Neural progenitor cell (in vitro differentiated cells): ENCODE measurements at regions not wholly inside any gene's neighbourhood (a gene's known extent, or its start where the extent isn't known, plus 50 kb on each side); places are given as distances from the start of the nearest gene placed in this dataset.

ENCODE experiments used
- DNase-seq: peaks from one replicate; pipeline ENCODE4 v3.0.0-alpha.2; 2016; ENCODE audit warnings: low spot score
- H2AFZ ChIP-seq: fragments of 200-600 bp; sonication (generic); replicated peaks from 2 replicates; pipeline ENCODE4 v1.6.1; 2016; ENCODE audit warnings: antibody characterized with exemption
- H3F3A ChIP-seq: fragments of 200-600 bp; sonication (generic); 2 replicates; pipeline ENCODE4 v1.6.1; 2016; ENCODE audit warnings: antibody characterized with exemption, low read depth
- H3K27ac ChIP-seq: fragments of 200-600 bp; sonication (generic); 2 replicates; pipeline ENCODE4 v1.5.1; 2016; ENCODE audit warnings: mild to moderate bottlenecking
- H3K27me3 ChIP-seq: fragments of 200-600 bp; sonication (generic); 2 replicates; pipeline ENCODE4 v1.6.1; 2016; ENCODE audit warnings: mild to moderate bottlenecking, moderate library complexity
- H3K36me3 ChIP-seq: fragments of 200-600 bp; sonication (generic); 2 replicates; pipeline ENCODE4 v1.5.1; 2016
- H3K4me1 ChIP-seq: fragments of 200-600 bp; sonication (generic); 2 replicates; pipeline ENCODE4 v1.6.1; 2016; ENCODE audit warnings: mixed run types
- H3K4me2 ChIP-seq: fragments of 200-600 bp; sonication (generic); 2 replicates; pipeline ENCODE4 v1.6.1; 2016
- H3K4me3 ChIP-seq: fragments of 200-600 bp; sonication (generic); 2 replicates; pipeline ENCODE4 v1.5.1; 2016
- H3K79me2 ChIP-seq: fragments of 200-600 bp; sonication (generic); 2 replicates; pipeline ENCODE4 v1.6.1; 2016; ENCODE audit warnings: low read depth
- H3K9ac ChIP-seq: fragments of 200-600 bp; sonication (generic); 2 replicates; pipeline ENCODE4 v1.6.1; 2016
- H3K9me3 ChIP-seq: fragments of 200-600 bp; sonication (generic); 2 replicates; pipeline ENCODE4 v1.5.1; 2016; ENCODE audit warnings: low read depth
- H4K20me1 ChIP-seq: fragments of 200-600 bp; sonication (generic); 2 replicates; pipeline ENCODE4 v1.6.1; 2016; ENCODE audit warnings: low read depth
- H3K27ac Mint-ChIP-seq: 3 replicates; pipeline ENCODE4 v1.8.0; 2021; ENCODE audit warnings: mixed read lengths
- H3K27me3 Mint-ChIP-seq: 2 replicates; pipeline ENCODE4 v1.8.0; 2022; ENCODE audit warnings: low read depth, mild to moderate bottlenecking, inconsistent platforms, moderate library complexity, mixed read lengths; ENCODE audit not compliant: insufficient read depth
- H3K36me3 Mint-ChIP-seq: 3 replicates; pipeline ENCODE4 v1.8.0; 2021; ENCODE audit warnings: mixed read lengths
- H3K4me1 Mint-ChIP-seq: 3 replicates; pipeline ENCODE4 v1.8.0; 2021; ENCODE audit warnings: mixed read lengths
- H3K4me3 Mint-ChIP-seq: 3 replicates; pipeline ENCODE4 v1.8.0; 2021; ENCODE audit warnings: mild to moderate bottlenecking, moderate library complexity, mixed read lengths
- H3K9me3 Mint-ChIP-seq: 3 replicates; pipeline ENCODE4 v1.8.0; 2020; ENCODE audit warnings: mixed read lengths
- CTCF ChIP-seq: fragments of 200-600 bp; sonication (generic); IDR thresholded peaks from 2 replicates; pipeline ENCODE4 v1.5.1; 2017; ENCODE audit warnings: antibody characterized with exemption, mild to moderate bottlenecking
- EZH2 ChIP-seq: fragments of 200-600 bp; sonication (generic); IDR thresholded peaks from 2 replicates; pipeline ENCODE4 v1.6.1; 2017; ENCODE audit warnings: antibody characterized with exemption, mild to moderate bottlenecking, moderate library complexity
- EZH2phosphoT487 ChIP-seq: fragments of 200-600 bp; sonication (generic); IDR thresholded peaks from 2 replicates; pipeline ENCODE4 v1.6.1; 2017; ENCODE audit warnings: antibody characterized with exemption

DNA sequence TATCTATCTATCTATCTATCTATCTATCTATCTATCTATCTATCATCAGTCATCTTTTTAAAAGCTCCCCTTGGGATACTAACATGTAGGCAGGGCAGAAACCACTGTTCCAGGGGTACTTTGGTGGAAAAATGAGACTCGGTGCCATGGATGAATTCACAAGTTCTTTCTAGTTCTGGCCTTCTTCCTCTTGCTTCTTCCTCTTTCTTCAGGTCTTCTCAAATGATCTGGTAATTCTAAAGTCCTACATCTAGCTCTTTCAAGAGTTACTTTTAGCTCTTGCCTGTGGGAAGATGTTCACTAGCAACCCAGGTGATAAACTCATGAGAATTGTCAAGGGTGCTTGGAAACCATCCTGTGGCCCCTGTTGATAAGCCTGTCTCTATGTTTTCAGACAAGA lies 168.5 kb upstream of the TBC1D5 start:
- Histone ChIP-seq H3K27ac (no peak overlapping the region), H2AFZ (no peak overlapping the region), H3K9me3 (no peaks in the 10 kb centered on the region), H3K4me1 (peaks cover 17% of the 10 kb centered on the region), H3K4me2 (no peak overlapping the region), H3K79me2 (no peaks in the 10 kb centered on the region), H3K4me3 (no peak overlapping the region), H3K9ac (no peak overlapping the region), H3K27me3 (no peaks in the 10 kb centered on the region), H3K36me3 (no peaks in the 10 kb centered on the region), H3F3A (no peaks in the 10 kb centered on the region), H4K20me1 (no peaks in the 10 kb centered on the region)
- H3K4me1 Mint-ChIP-seq, result no peaks in the 10 kb centered on the region
- no peak overlapping the region for H3K27ac Mint-ChIP-seq
- H3K9me3 Mint-ChIP-seq, result no peaks in the 10 kb centered on the region
- H3K27me3 Mint-ChIP-seq, result no peaks in the 10 kb centered on the region
- no peak overlapping the region for H3K4me3 Mint-ChIP-seq
- no peak for DNase-seq
- no peak for TF ChIP-seq CTCF
- TF ChIP-seq EZH2, result no peak
- H3K36me3 Mint-ChIP-seq, result no peaks in the 10 kb centered on the region

DNA sequence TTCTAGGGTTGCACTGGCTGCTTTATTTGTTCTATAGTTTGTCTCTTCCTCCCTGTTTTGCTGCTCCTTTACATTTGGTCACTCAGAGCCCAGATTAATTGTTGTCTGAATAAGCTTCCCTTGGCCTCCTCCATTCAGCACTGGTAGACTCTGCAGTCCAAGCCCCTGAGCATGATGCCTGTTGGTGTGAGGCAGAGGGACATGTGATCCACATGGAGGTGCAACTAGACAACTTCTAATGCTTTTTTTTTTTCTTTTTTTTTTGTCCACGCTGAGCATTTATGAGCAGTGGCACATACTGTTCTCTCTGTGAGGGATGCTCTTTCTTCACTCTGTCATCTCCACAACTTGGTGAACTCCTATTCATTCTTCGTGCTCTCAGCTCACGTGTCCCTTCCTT lies 167.3 kb upstream of the TBC1D5 start:
- no peak for DNase-seq
- no peak for TF ChIP-seq EZH2
- TF ChIP-seq CTCF, result no peak
- no peak for TF ChIP-seq EZH2phosphoT487
- Histone ChIP-seq H2AFZ (no peak overlapping the region), H3K4me3 (no peak overlapping the region), H3F3A (no peaks in the 10 kb centered on the region), H4K20me1 (no peaks in the 10 kb centered on the region), H3K9ac (no peak overlapping the region), H3K9me3 (no peaks in the 10 kb centered on the region), H3K36me3 (no peaks in the 10 kb centered on the region), H3K27me3 (no peaks in the 10 kb centered on the region), H3K4me2 (no peak overlapping the region), H3K79me2 (no peaks in the 10 kb centered on the region), H3K27ac (no peak overlapping the region), H3K4me1 (peaks cover 17% of the 10 kb centered on the region)
- Mint-ChIP-seq H3K27me3 (no peaks in the 10 kb centered on the region), H3K9me3 (no peaks in the 10 kb centered on the region), H3K36me3 (no peaks in the 10 kb centered on the region), H3K4me3 (no peak overlapping the region), H3K27ac (no peak overlapping the region), H3K4me1 (no peaks in the 10 kb centered on the region)

DNA sequence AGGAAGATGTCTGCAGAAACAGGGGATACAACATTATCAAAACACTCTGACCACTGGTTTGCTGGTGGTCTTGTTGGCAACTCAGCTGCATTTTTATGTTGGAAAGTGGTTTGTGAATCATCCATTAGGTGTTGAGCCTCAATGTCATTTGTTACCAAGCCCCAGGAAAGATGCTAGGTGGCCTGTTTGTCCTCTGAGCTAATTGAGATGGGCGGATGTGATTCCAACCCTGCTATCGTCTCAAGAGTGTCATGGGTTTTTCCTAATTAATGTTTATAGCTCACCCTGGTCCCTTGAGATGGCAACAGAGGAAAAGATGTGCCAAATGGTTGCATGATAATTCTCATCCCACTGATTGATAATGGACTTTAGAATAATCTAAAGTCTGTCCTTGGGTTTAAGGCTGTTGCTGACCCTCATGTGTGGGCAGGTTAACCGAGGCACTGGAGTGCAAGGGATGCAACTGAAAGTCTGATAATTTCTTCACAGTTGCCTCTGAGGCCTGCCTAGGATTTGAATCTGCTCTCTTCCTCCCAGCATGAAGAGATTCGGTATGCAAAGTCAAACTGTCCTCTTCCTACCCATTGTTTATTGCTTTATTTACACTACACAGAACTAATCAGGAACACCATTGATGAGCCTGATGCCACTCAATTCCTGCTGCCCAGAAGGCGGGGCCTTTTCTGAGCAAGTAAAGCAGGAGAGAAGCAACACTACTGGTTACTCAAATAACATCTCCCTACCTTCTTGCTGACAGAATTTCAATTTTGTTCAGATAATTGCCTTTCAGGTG lies 166.2 kb upstream of the TBC1D5 start:
- no peak overlapping the region for H3K4me2 ChIP-seq
- H3K9me3 Mint-ChIP-seq, result no peaks in the 10 kb centered on the region
- no peaks in the 10 kb centered on the region for H4K20me1 ChIP-seq
- H3K9me3 ChIP-seq, result no peaks in the 10 kb centered on the region
- no peak overlapping the region for H3K9ac ChIP-seq
- no peak overlapping the region for H3K27ac ChIP-seq
- H3K4me1 Mint-ChIP-seq, result no peaks in the 10 kb centered on the region
- no peak for DNase-seq
- TF ChIP-seq EZH2 (no peak), EZH2phosphoT487 (no peak), CTCF (no peak)
- no peak overlapping the region for H3K4me3 Mint-ChIP-seq
- no peak overlapping the region for H2AFZ ChIP-seq
- H3K27me3 ChIP-seq, result no peaks in the 10 kb centered on the region
- no peak overlapping the region for H3K4me3 ChIP-seq
- no peaks in the 10 kb centered on the region for H3F3A ChIP-seq
- H3K27ac Mint-ChIP-seq, result no peak overlapping the region
- no peaks in the 10 kb centered on the region for H3K79me2 ChIP-seq
- H3K4me1 ChIP-seq, result peaks cover 17% of the 10 kb centered on the region
- no peaks in the 10 kb centered on the region for H3K27me3 Mint-ChIP-seq
- no peaks in the 10 kb centered on the region for H3K36me3 ChIP-seq
- H3K36me3 Mint-ChIP-seq, result no peaks in the 10 kb centered on the region
